ENCODE measurements at regions not wholly inside any gene's neighbourhood (a gene's known extent, or its start where the extent isn't known, plus 50 kb on each side); places are given as distances from the start of the nearest gene placed in this dataset.

DNA sequence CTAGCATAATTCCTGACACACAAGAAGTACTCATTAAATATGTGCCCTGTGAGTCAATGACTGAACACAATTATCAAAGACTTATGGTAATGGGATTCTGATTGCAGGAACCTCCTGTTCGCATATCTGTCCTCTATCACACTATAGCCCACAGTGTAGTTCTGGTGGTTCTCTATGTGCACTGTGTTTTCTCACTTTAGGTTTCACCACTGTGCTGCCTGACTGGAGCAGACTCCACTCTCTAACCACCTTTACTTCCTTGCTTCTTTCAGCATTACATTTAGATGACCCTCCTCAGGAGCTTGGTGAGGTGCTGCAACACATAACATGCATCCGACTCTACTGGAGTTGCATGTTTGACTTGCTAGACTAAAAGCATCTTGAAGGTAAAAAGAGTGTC, 777.1 kb downstream of the SQOR start:
- Histone ChIP-seq H2BK15ac (ENCODE audit: low read depth, low read length) (no peak overlapping the region), H4K91ac (ENCODE audit: insufficient read depth, low read depth, low read length) (no peak overlapping the region), H3K4me3 (ENCODE audit: insufficient read depth, low read depth, low read length) (no peak overlapping the region), H3K27me3 (ENCODE audit: control insufficient read depth, insufficient read depth, low read length) (no peaks in the 10 kb centered on the region), H3K56ac (ENCODE audit: extremely low read depth, insufficient read depth, low read length) (no peak overlapping the region), H3K36me3 (ENCODE audit: control insufficient read depth, insufficient read depth, low read length) (no peaks in the 10 kb centered on the region), H2AK9ac (replicated peaks; ENCODE audit: low read depth, low read length, poor library complexity) (no peak overlapping the region), H2AK5ac (ENCODE audit: low read depth, low read length) (no peak overlapping the region), H2BK120ac (ENCODE audit: low read depth, low read length) (no peak overlapping the region), H4K20me1 (ENCODE audit: insufficient read depth, low read length) (no peaks in the 10 kb centered on the region), H3K23ac (ENCODE audit: low read depth, low read length) (no peak overlapping the region), H3K4ac (ENCODE audit: low read depth, low read length) (no peak overlapping the region), H2BK5ac (ENCODE audit: low read depth, low read length, poor library complexity, severe bottlenecking) (no peak overlapping the region), H3K4me2 (ENCODE audit: low read depth, low read length) (no peak overlapping the region), H3K14ac (replicated peaks; ENCODE audit: low read depth, low read length) (no peak overlapping the region), H3K4me1 (ENCODE audit: control insufficient read depth, insufficient read depth, low read length) (no peaks in the 10 kb centered on the region), H3K79me1 (ENCODE audit: low read depth in 1 of 2, low read length in 2 of 2) (no peaks in the 10 kb centered on the region), H3K9ac (ENCODE audit: low read depth, low read length) (no peak overlapping the region), H4K5ac (ENCODE audit: low read depth, low read length) (no peak overlapping the region), H3K18ac (ENCODE audit: low read depth, low read length) (no peak overlapping the region), H2BK20ac (ENCODE audit: low read depth, low read length) (no peak overlapping the region), H4K8ac (ENCODE audit: low read depth in 2 of 2, low read length in 2 of 2) (no peak overlapping the region), H3K9me3 (ENCODE audit: control insufficient read depth, insufficient read depth, low read length) (peaks cover 5% of the 10 kb centered on the region; the same call in 1 of the 2 replicates), H3K9me1 (ENCODE audit: insufficient read depth, low read length) (no peaks in the 10 kb centered on the region), H3K27ac (ENCODE audit: insufficient read depth, low read length) (no peak overlapping the region), H2AFZ (replicated peaks; ENCODE audit: low read length, poor library complexity) (no peak overlapping the region)
- ATAC-seq (ENCODE audit: low read depth) (no peak), DNase-seq (no peak)
- dilution Hi-C loops (cut with HindIII; ENCODE audit: low sequenced_read_pairs, unreplicated experiment) = no loop called here
- no TSS peak for BruUV-seq (replicated peaks)
- intact Hi-C loops (cut with micrococcal nuclease) = no loop called here
- in situ Hi-C loops (cut with MboI; ENCODE audit: low sequenced_read_pairs) = no loop called here
- ChIA-PET POLR2A (ENCODE audit: unreplicated experiment) (no interaction called here), CTCF (interaction anchor here (0.6 kb wide), 1 partner anchor 169 kb away, joined by 3 read pairs; no protein-coding TSS in a partner anchor)
- no CpG with 5 or more reads among the region's 2 CpGs for WGBS, 2 experiments (ENCODE audit: extremely low coverage in 2 of 2, insufficient read length in 1 of 2)
- no peak for TF ChIP-seq CHD1 (IDR thresholded peaks at IDR 0.05; ENCODE audit: low read depth, low read length)
- no peak for TF ChIP-seq FOS (IDR thresholded peaks at IDR 0.05; ENCODE audit: low read depth, low read length)
- TF ChIP-seq RAD21 (IDR thresholded peaks at IDR 0.05; ENCODE audit: low read length) = no peak
- no peak for TF ChIP-seq CEBPB (IDR thresholded peaks at IDR 0.05; ENCODE audit: low read depth, low read length)
- no peak for TF ChIP-seq NFE2L2 (IDR thresholded peaks at IDR 0.05; ENCODE audit: low read depth, low read length)
- no peak for TF ChIP-seq BHLHE40 (IDR thresholded peaks at IDR 0.05; ENCODE audit: low read depth, low read length)

All from IMR-90 (cell line).